DND-41 (cell line): ENCODE measurements at regions not wholly inside any gene's neighbourhood (a gene's known extent, or its start where the extent isn't known, plus 50 kb on each side); places are given as distances from the start of the nearest gene placed in this dataset.

ENCODE experiments used
- EZH2 ChIP-seq: IDR thresholded peaks from 3 replicates; pipeline ENCODE4 v1.6.1; 2012; ENCODE audit warnings: borderline replicate concordance, low read depth, mild to moderate bottlenecking, moderate library complexity, low read length, inconsistent platforms; ENCODE audit not compliant: severe bottlenecking
- TF ChIP-seq, protein P1 (sequence below): IDR thresholded peaks from 2 replicates; pipeline ENCODE4 v1.5.1; 2012; ENCODE audit warnings: borderline replicate concordance, low read length, moderate library complexity, mild to moderate bottlenecking; ENCODE audit not compliant: poor library complexity, severe bottlenecking; ENCODE audit errors: extremely low read depth

DNA sequence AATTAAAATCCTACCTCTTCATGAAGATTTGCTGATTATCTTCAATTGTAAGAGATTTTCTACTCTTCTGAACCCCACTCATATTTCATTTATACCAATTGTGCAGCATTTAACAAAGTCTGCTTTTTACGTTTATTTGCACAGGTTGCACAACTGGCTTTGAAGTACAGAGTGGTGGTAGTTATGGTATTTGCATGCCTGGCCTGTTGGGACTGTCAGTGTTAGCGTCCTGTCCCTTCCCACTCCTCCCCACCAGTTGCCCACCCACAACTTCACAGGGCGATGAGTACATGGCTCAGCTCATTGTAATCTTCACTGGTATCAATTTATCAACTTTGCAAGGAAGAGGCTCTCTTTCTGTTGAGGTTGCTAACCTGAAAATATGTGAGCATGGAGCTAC, 372.3 kb downstream of the AASDHPPT start:
- TF ChIP-seq, protein P1, sequence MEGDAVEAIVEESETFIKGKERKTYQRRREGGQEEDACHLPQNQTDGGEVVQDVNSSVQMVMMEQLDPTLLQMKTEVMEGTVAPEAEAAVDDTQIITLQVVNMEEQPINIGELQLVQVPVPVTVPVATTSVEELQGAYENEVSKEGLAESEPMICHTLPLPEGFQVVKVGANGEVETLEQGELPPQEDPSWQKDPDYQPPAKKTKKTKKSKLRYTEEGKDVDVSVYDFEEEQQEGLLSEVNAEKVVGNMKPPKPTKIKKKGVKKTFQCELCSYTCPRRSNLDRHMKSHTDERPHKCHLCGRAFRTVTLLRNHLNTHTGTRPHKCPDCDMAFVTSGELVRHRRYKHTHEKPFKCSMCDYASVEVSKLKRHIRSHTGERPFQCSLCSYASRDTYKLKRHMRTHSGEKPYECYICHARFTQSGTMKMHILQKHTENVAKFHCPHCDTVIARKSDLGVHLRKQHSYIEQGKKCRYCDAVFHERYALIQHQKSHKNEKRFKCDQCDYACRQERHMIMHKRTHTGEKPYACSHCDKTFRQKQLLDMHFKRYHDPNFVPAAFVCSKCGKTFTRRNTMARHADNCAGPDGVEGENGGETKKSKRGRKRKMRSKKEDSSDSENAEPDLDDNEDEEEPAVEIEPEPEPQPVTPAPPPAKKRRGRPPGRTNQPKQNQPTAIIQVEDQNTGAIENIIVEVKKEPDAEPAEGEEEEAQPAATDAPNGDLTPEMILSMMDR = no peak
- TF ChIP-seq EZH2 = no peak
